ENCODE measurements at regions not wholly inside any gene's neighbourhood (a gene's known extent, or its start where the extent isn't known, plus 50 kb on each side); places are given as distances from the start of the nearest gene placed in this dataset.

DNA sequence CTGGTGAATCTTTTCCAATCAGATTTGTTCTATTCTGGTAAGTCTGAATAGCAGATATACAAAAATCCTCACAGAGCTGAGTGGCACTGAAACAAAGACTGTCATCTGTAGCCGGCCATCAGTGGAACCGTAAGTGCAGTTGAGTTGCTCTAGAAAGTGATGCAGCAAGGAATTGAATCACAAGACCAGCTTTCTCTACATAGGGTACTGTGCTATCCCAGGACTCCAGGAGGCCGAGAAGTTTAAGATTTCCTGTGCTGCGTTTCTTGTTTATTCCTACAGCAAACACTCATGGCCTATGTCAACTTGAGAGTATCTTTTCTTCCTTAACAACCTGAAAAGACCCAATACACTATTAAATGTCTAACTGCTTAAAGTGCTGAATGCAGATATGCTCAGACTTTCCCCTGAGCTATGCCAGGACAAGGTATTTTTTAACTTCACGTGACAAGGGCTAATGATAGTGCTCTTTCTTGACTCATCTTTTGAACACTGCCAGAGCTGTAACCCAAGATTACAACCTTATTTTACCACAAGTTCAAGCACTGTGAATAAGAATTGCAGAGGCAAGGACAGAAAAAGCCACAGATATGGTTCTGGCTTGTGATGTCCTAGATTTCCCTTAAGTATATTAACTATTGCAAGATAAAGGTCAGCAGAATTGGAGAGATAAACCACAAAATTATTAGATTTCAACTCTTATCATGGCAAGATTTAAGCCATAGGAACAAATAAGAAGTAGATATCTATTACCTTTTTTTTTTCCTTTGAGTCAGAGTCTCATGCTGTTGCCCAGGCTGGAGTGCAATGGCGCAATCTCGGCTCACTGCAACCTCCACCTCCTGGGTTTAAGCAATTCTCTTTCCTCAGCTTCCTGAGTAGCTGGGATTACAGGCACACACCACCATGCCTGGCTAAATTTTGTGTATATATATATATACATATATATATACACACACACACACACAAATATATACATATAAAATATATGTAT, 71.6 kb downstream of the GJA1 start:
- no peaks in the 10 kb centered on the region for H3K4me1 Mint-ChIP-seq (ENCODE audit: low read depth, unreplicated experiment)
- DNase-seq, result no peak
- no peaks in the 10 kb centered on the region for H3K36me3 Mint-ChIP-seq (ENCODE audit: unreplicated experiment)
- H3K27me3 Mint-ChIP-seq (ENCODE audit: unreplicated experiment), result no peaks in the 10 kb centered on the region
- no peak for TF ChIP-seq CTCF (IDR thresholded peaks at IDR 0.05; ENCODE audit: partially characterized antibody, unreplicated experiment)
- no peak overlapping the region for H3K4me3 Mint-ChIP-seq (ENCODE audit: unreplicated experiment)
- no peaks in the 10 kb centered on the region for H3K9me3 Mint-ChIP-seq (ENCODE audit: unreplicated experiment)
- no peak overlapping the region for H3K27ac Mint-ChIP-seq (ENCODE audit: unreplicated experiment)

DNA sequence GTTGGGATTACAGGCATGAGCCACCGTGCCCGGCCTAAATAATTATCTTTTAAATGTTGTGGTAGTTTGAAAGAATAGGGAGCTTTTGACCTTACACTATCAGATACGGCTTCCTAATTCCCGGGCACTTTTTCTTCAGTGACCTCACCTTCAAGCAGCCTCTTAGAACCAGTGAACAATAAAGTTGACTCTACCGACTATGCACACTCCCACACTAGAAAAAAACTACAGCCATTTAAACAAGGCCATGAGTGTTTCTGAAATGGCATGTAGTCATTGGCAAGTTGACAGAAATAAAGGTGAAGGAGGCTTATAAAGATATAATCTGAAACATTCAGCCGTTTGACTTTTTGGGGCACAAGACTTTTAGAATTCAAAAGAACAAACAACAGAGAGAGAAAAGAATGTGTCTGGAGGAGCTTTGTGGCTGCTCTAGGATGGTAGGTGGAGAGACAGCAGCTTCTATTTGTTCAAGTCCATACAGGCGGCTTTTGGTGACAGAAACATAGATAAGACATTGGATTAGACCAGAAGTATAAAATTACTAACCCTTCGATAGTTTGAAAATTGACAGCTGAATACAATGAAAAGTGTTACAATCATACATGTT, 75.2 kb downstream of the GJA1 start:
- no peaks in the 10 kb centered on the region for H3K36me3 Mint-ChIP-seq (ENCODE audit: unreplicated experiment)
- no peaks in the 10 kb centered on the region for H3K9me3 Mint-ChIP-seq (ENCODE audit: unreplicated experiment)
- H3K27ac Mint-ChIP-seq (ENCODE audit: unreplicated experiment), result no peak overlapping the region
- no peak for DNase-seq
- no peaks in the 10 kb centered on the region for H3K4me1 Mint-ChIP-seq (ENCODE audit: low read depth, unreplicated experiment)
- H3K27me3 Mint-ChIP-seq (ENCODE audit: unreplicated experiment), result no peaks in the 10 kb centered on the region
- no peak for TF ChIP-seq CTCF (IDR thresholded peaks at IDR 0.05; ENCODE audit: partially characterized antibody, unreplicated experiment)
- no peak overlapping the region for H3K4me3 Mint-ChIP-seq (ENCODE audit: unreplicated experiment)

GRCh38 chr6:121515630-121516265, 80.3 kb downstream of the GJA1 start:
- no peaks in the 10 kb centered on the region for H3K4me1 Mint-ChIP-seq (ENCODE audit: low read depth, unreplicated experiment)
- H3K27me3 Mint-ChIP-seq (ENCODE audit: unreplicated experiment), result no peaks in the 10 kb centered on the region
- no peak overlapping the region for H3K4me3 Mint-ChIP-seq (ENCODE audit: unreplicated experiment)
- H3K36me3 Mint-ChIP-seq (ENCODE audit: unreplicated experiment), result no peaks in the 10 kb centered on the region
- no peak for DNase-seq
- H3K9me3 Mint-ChIP-seq (ENCODE audit: unreplicated experiment), result no peaks in the 10 kb centered on the region
- no peak overlapping the region for H3K27ac Mint-ChIP-seq (ENCODE audit: unreplicated experiment)
- no peak for TF ChIP-seq CTCF (IDR thresholded peaks at IDR 0.05; ENCODE audit: partially characterized antibody, unreplicated experiment)

DNA sequence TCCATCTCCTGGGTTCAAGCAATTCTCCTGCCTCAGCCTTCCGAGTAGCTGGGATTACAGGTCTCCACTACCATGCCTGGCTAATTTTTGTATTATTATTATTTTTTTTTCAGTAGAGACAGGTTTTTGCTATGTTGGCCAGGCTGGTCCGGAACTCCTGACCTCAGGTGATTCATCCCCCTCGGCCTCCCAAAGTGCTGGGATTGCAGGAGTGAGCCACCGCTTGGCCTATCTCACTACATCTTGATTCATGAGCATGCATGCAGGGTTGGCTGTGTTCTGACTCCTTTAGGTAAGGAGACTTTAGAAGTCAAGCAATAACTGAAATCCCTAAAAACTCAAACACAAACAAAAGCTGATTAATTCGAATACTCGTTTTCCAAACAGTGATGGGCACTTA, 80.9 kb downstream of the GJA1 start:
- Mint-ChIP-seq H3K9me3 (ENCODE audit: unreplicated experiment) (no peaks in the 10 kb centered on the region), H3K4me3 (ENCODE audit: unreplicated experiment) (no peak overlapping the region), H3K36me3 (ENCODE audit: unreplicated experiment) (no peaks in the 10 kb centered on the region), H3K27me3 (ENCODE audit: unreplicated experiment) (no peaks in the 10 kb centered on the region), H3K4me1 (ENCODE audit: low read depth, unreplicated experiment) (no peaks in the 10 kb centered on the region), H3K27ac (ENCODE audit: unreplicated experiment) (no peak overlapping the region)
- no peak for TF ChIP-seq CTCF (IDR thresholded peaks at IDR 0.05; ENCODE audit: partially characterized antibody, unreplicated experiment)
- no peak for DNase-seq
